ENCODE measurements at regions not wholly inside any gene's neighbourhood (a gene's known extent, or its start where the extent isn't known, plus 50 kb on each side); places are given as distances from the start of the nearest gene placed in this dataset.

- TF ChIP-seq, protein P1, sequence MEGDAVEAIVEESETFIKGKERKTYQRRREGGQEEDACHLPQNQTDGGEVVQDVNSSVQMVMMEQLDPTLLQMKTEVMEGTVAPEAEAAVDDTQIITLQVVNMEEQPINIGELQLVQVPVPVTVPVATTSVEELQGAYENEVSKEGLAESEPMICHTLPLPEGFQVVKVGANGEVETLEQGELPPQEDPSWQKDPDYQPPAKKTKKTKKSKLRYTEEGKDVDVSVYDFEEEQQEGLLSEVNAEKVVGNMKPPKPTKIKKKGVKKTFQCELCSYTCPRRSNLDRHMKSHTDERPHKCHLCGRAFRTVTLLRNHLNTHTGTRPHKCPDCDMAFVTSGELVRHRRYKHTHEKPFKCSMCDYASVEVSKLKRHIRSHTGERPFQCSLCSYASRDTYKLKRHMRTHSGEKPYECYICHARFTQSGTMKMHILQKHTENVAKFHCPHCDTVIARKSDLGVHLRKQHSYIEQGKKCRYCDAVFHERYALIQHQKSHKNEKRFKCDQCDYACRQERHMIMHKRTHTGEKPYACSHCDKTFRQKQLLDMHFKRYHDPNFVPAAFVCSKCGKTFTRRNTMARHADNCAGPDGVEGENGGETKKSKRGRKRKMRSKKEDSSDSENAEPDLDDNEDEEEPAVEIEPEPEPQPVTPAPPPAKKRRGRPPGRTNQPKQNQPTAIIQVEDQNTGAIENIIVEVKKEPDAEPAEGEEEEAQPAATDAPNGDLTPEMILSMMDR (IDR thresholded peaks at IDR 0.05): no peak
- TF ChIP-seq POLR2A (IDR thresholded peaks at IDR 0.05) (no peak), POLR2AphosphoS5 (IDR thresholded peaks at IDR 0.05; ENCODE audit: insufficient read depth in 1 of 2, low read depth in 1 of 2) (no peak)
Measured at GRCh38 chr2:184004948-184005672, 593.2 kb upstream of the ZNF804A start.

Measured in vagina (tissue), 2 donors.